ENCODE measurements at regions not wholly inside any gene's neighbourhood (a gene's known extent, or its start where the extent isn't known, plus 50 kb on each side); places are given as distances from the start of the nearest gene placed in this dataset.

GRCh38 chr3:171943262-171944117 is 95.9 kb upstream of the FNDC3B start:
- no peak for TF ChIP-seq CTCF (IDR thresholded peaks at IDR 0.05)
- no peaks in the 10 kb centered on the region for H3K9me3 Mint-ChIP-seq
- ATAC-seq (no peak), DNase-seq (no peak)
- CTCF ChIA-PET, result no interaction called here
- no peak overlapping the region for H3K4me3 Mint-ChIP-seq
- H3K27ac Mint-ChIP-seq, result no peak overlapping the region
- H3K27me3 Mint-ChIP-seq, result peaks cover 5% of the 10 kb centered on the region
- intact Hi-C loops (cut with micrococcal nuclease), result no loop called here
- no peaks in the 10 kb centered on the region for H3K4me1 Mint-ChIP-seq (ENCODE audit: low read depth)
- no peaks in the 10 kb centered on the region for H3K36me3 Mint-ChIP-seq (ENCODE audit: low read depth)
- POLR2A ChIA-PET, result no interaction called here

GRCh38 chr3:171944118-171945016 is 95.0 kb upstream of the FNDC3B start:
- ChIA-PET CTCF (no interaction called here), POLR2A (no interaction called here)
- Mint-ChIP-seq H3K36me3 (ENCODE audit: low read depth) (no peaks in the 10 kb centered on the region), H3K9me3 (no peaks in the 10 kb centered on the region), H3K27ac (no peak overlapping the region), H3K4me3 (no peak overlapping the region), H3K4me1 (ENCODE audit: low read depth) (no peaks in the 10 kb centered on the region), H3K27me3 (peaks cover 6% of the 10 kb centered on the region)
- no peak for TF ChIP-seq CTCF (IDR thresholded peaks at IDR 0.05)
- no peak for DNase-seq
- intact Hi-C loops (cut with micrococcal nuclease), result no loop called here
- ATAC-seq, result no peak

GRCh38 chr3:171948674-171949073 is 90.7 kb upstream of the FNDC3B start:
- Mint-ChIP-seq H3K9me3 (no peaks in the 10 kb centered on the region), H3K27ac (no peak overlapping the region), H3K4me1 (ENCODE audit: low read depth) (no peaks in the 10 kb centered on the region), H3K27me3 (peaks cover 4% of the 10 kb centered on the region), H3K36me3 (ENCODE audit: low read depth) (no peaks in the 10 kb centered on the region), H3K4me3 (no peak overlapping the region)
- ChIA-PET POLR2A (no interaction called here), CTCF (interaction anchor here (0.6 to 1.4 kb wide), 2 partner anchors 45 to 177 kb away, joined by 3 read pairs; no protein-coding TSS in a partner anchor)
- no peak for TF ChIP-seq CTCF (IDR thresholded peaks at IDR 0.05)
- intact Hi-C loops (cut with micrococcal nuclease), result no loop called here
- DNase-seq (no peak), ATAC-seq (no peak)

- no peak for TF ChIP-seq CTCF (IDR thresholded peaks at IDR 0.05)
- H3K4me3 Mint-ChIP-seq, result no peak overlapping the region
- ATAC-seq (no peak), DNase-seq (no peak)
- no peaks in the 10 kb centered on the region for H3K36me3 Mint-ChIP-seq (ENCODE audit: low read depth)
- POLR2A ChIA-PET, result no interaction called here
- H3K4me1 Mint-ChIP-seq (ENCODE audit: low read depth), result no peaks in the 10 kb centered on the region
- peaks cover 7% of the 10 kb centered on the region for H3K27me3 Mint-ChIP-seq
- CTCF ChIA-PET, result no interaction called here
- intact Hi-C loops (cut with micrococcal nuclease), result no loop called here
- H3K9me3 Mint-ChIP-seq, result no peaks in the 10 kb centered on the region
- no peak overlapping the region for H3K27ac Mint-ChIP-seq
These were observed 89.8 kb upstream of the FNDC3B start for GRCh38 chr3:171949554-171949953.

GRCh38 chr3:171950373-171950772 is 89.0 kb upstream of the FNDC3B start:
- Mint-ChIP-seq H3K27me3 (peaks cover 7% of the 10 kb centered on the region), H3K27ac (no peak overlapping the region), H3K4me1 (ENCODE audit: low read depth) (no peaks in the 10 kb centered on the region), H3K4me3 (no peak overlapping the region), H3K9me3 (no peaks in the 10 kb centered on the region), H3K36me3 (ENCODE audit: low read depth) (no peaks in the 10 kb centered on the region)
- CTCF ChIA-PET, result no interaction called here
- intact Hi-C loops (cut with micrococcal nuclease), result no loop called here
- POLR2A ChIA-PET, result no interaction called here
- no peak for TF ChIP-seq CTCF (IDR thresholded peaks at IDR 0.05)
- peak; percentile 69 for ATAC-seq
- DNase-seq, result peak; percentile 12
